CD4-positive, alpha-beta T cell (primary cell): ENCODE measurements at regions not wholly inside any gene's neighbourhood (a gene's known extent, or its start where the extent isn't known, plus 50 kb on each side); places are given as distances from the start of the nearest gene placed in this dataset.

Source experiments
- ATAC-seq: fragments of 200-7000 bp; cut with Tn5 transposase; one replicate; pipeline ENCODE4 v1.10.0; 2022; ENCODE audit warnings: mild to moderate bottlenecking; ENCODE audit not compliant: poor library complexity
- CTCF ChIA-PET: fragments of 350-600 bp; sonication (Branson Sonifier 250); formaldehyde crosslinking; loops from one replicate; lab custom pipeline; 2021; ENCODE audit warnings: antibody characterized with exemption, inconsistent platforms; lab: Charles Lee
- POLR2A ChIA-PET: fragments of 350-600 bp; sonication (Branson Sonifier 250); formaldehyde crosslinking; loops from one replicate; lab custom pipeline; 2021; ENCODE audit warnings: antibody characterized with exemption, inconsistent platforms; lab: Charles Lee
- DNase-seq, 14 experiments: peaks; one replicate each; pipeline ENCODE4 v3.0.0-alpha.2; 2013 to 2020; ENCODE audit warnings: mixed read lengths in 2 of 14
- H3K27ac ChIP-seq, 2 donors: one replicate each; pipeline versions ENCODE4 v1.5.1 to v1.7.0; 2013; ENCODE audit warnings: low read length in 2 of 2, low read depth in 1 of 2, mild to moderate bottlenecking in 1 of 2
- H3K27me3 ChIP-seq, 2 experiments: 1 replicate in 1 of 2; 2 replicates in 1 of 2; pipeline versions ENCODE4 v1.6.1 to v1.7.0; 2013; ENCODE audit warnings: low read length in 2 of 2, control low read depth in 1 of 2, mild to moderate bottlenecking in 1 of 2, moderate library complexity in 1 of 2; ENCODE audit not compliant: insufficient read depth in 2 of 2, control insufficient read depth in 1 of 2
- H3K36me3 ChIP-seq: one replicate; pipeline ENCODE4 v1.6.1; 2013; ENCODE audit warnings: low read length, control low read depth; ENCODE audit not compliant: insufficient read depth
- H3K4me1 ChIP-seq: one replicate; pipeline ENCODE4 v1.6.1; 2013; ENCODE audit warnings: low read length, control low read depth; ENCODE audit not compliant: insufficient read depth
- H3K4me3 ChIP-seq: one replicate; pipeline ENCODE4 v1.5.1; 2013; ENCODE audit warnings: mild to moderate bottlenecking, low read length, moderate library complexity
- H3K9me3 ChIP-seq, 2 experiments: 1 replicate in 1 of 2; 2 replicates in 1 of 2; pipeline versions ENCODE4 v1.6.1 to v1.7.0; 2013; ENCODE audit warnings: low read length in 2 of 2, mild to moderate bottlenecking in 2 of 2, control low read depth in 1 of 2, moderate library complexity in 1 of 2; ENCODE audit not compliant: control insufficient read depth in 1 of 2, insufficient read depth in 1 of 2
- H3K27ac Mint-ChIP-seq: one replicate; pipeline ENCODE4 v1.8.0; 2020; ENCODE audit warnings: mixed read lengths
- H3K27me3 Mint-ChIP-seq: one replicate; pipeline ENCODE4 v1.8.0; 2021; ENCODE audit warnings: mixed read lengths
- H3K36me3 Mint-ChIP-seq: one replicate; pipeline ENCODE4 v1.8.0; 2021; ENCODE audit warnings: low read depth, mixed read lengths
- H3K4me1 Mint-ChIP-seq: one replicate; pipeline ENCODE4 v1.8.0; 2021; ENCODE audit warnings: low read depth, mixed read lengths
- H3K4me3 Mint-ChIP-seq: one replicate; pipeline ENCODE4 v1.8.0; 2020; ENCODE audit warnings: mild to moderate bottlenecking, mixed read lengths
- H3K9me3 Mint-ChIP-seq: one replicate; pipeline ENCODE4 v1.8.0; 2020; ENCODE audit warnings: mixed read lengths
- intact Hi-C, 2 experiments: fragments of 100-400 bp; cut with DNase I in 1 of 2; cut with micrococcal nuclease in 1 of 2; formaldehyde crosslinking; loops; one replicate each; pipeline versions ENCODE4 v1.15.1 to v1.9.0; 2023 to 2025; cut with DNase I, micrococcal nuclease
- TF ChIP-seq, protein P1 (sequence below): fragments of 200-600 bp; IDR thresholded peaks from one replicate; pipeline ENCODE4 v1.8.0; 2022; ENCODE audit warnings: antibody characterized with exemption, mild to moderate bottlenecking

DNA sequence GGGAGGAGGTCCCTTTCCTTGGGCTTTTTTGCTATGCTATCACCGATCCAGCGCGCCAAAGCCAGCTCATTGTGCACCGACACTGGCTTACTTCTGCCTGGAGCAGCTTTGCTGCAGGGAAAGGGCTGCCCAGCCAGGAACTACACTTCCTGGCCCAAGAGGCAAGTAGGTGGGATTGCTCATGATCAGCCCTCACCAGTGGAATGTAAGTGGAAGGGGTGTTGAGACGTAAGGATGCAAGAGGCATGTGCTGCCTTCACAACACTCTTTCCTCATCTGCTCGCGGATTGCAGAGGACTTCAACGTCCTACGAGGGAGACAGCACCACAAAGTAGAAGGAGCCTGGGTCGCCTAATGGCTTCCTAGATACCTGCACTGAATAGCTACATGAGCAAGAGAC lies 104.3 kb upstream of the FOXF1 start:
- ChIA-PET POLR2A (no interaction called here), CTCF (no interaction called here)
- H3K4me3 Mint-ChIP-seq: no peak overlapping the region

GRCh38 chr16:86408685-86409084 lies 101.6 kb upstream of the FOXF1 start:
- peaks cover 0 to 8% of the 10 kb centered on the region in 2 experiments for H3K9me3 ChIP-seq
- no peak overlapping the region for H3K27ac ChIP-seq
- TF ChIP-seq, protein P1, sequence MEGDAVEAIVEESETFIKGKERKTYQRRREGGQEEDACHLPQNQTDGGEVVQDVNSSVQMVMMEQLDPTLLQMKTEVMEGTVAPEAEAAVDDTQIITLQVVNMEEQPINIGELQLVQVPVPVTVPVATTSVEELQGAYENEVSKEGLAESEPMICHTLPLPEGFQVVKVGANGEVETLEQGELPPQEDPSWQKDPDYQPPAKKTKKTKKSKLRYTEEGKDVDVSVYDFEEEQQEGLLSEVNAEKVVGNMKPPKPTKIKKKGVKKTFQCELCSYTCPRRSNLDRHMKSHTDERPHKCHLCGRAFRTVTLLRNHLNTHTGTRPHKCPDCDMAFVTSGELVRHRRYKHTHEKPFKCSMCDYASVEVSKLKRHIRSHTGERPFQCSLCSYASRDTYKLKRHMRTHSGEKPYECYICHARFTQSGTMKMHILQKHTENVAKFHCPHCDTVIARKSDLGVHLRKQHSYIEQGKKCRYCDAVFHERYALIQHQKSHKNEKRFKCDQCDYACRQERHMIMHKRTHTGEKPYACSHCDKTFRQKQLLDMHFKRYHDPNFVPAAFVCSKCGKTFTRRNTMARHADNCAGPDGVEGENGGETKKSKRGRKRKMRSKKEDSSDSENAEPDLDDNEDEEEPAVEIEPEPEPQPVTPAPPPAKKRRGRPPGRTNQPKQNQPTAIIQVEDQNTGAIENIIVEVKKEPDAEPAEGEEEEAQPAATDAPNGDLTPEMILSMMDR: no peak
- intact Hi-C loops: no loop called here
- H3K27me3 Mint-ChIP-seq: peaks cover 20% of the 10 kb centered on the region
- ATAC-seq (no peak), DNase-seq (no peak)
- no peak overlapping the region for H3K4me3 Mint-ChIP-seq
- H3K27ac Mint-ChIP-seq: no peak overlapping the region
- peaks cover 0 to 8% of the 10 kb centered on the region in 2 experiments for H3K27me3 ChIP-seq
- H3K4me1 ChIP-seq: no peaks in the 10 kb centered on the region
- H3K36me3 Mint-ChIP-seq: no peaks in the 10 kb centered on the region
- H3K36me3 ChIP-seq: no peaks in the 10 kb centered on the region
- POLR2A ChIA-PET: no interaction called here
- H3K4me1 Mint-ChIP-seq: no peaks in the 10 kb centered on the region
- no peak overlapping the region for H3K4me3 ChIP-seq
- CTCF ChIA-PET: no interaction called here
- H3K9me3 Mint-ChIP-seq: peaks cover 2% of the 10 kb centered on the region

More for the DNA sequence above, 104.3 kb upstream of the FOXF1 start:
- peaks cover 0 to 8% of the 10 kb centered on the region in 2 experiments for H3K27me3 ChIP-seq
- H3K9me3 ChIP-seq: peaks cover 0 to 8% of the 10 kb centered on the region in 2 experiments
- DNase-seq (no peak), ATAC-seq (no peak)
- H3K27ac ChIP-seq: no peak overlapping the region
- H3K36me3 Mint-ChIP-seq: no peaks in the 10 kb centered on the region
- H3K27me3 Mint-ChIP-seq: peaks cover 19% of the 10 kb centered on the region
- no peak overlapping the region for H3K4me3 ChIP-seq
- TF ChIP-seq, protein P1: no peak
- H3K36me3 ChIP-seq: no peaks in the 10 kb centered on the region
- no peaks in the 10 kb centered on the region for H3K4me1 Mint-ChIP-seq
- H3K27ac Mint-ChIP-seq: no peak overlapping the region
- peaks cover 2% of the 10 kb centered on the region for H3K9me3 Mint-ChIP-seq
- intact Hi-C loops: no loop called here
- no peaks in the 10 kb centered on the region for H3K4me1 ChIP-seq

DNA sequence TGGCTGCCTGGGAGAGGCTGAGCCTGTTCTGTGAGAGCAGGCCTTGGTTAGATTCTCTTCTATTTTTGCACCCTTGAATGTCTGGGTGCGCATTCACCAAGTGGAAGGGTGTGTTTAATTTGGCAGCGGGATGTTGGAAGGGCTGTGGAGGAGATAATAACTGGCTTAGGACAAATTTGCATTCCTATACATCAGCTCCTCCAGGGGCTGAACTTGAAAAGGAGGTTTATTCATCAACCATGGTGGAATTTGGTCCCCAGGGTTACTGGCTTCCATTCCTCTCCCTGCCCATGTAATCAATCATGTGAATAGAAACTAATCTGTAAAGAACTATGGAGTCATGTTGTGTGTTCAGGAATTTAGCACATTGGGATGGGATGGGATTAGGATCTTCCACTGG lies 100.2 kb upstream of the FOXF1 start:
- CTCF ChIA-PET: no interaction called here
- intact Hi-C loops: no loop called here

More for the DNA sequence above, 100.2 kb upstream of the FOXF1 start:
- Mint-ChIP-seq H3K27me3 (peaks cover 17% of the 10 kb centered on the region), H3K4me3 (no peak overlapping the region), H3K36me3 (no peaks in the 10 kb centered on the region), H3K9me3 (peaks cover 2% of the 10 kb centered on the region), H3K27ac (no peak overlapping the region), H3K4me1 (no peaks in the 10 kb centered on the region)
- POLR2A ChIA-PET: no interaction called here
- peaks cover 0 to 8% of the 10 kb centered on the region in 2 experiments for H3K27me3 ChIP-seq
- H3K4me1 ChIP-seq: no peaks in the 10 kb centered on the region
- no peaks in the 10 kb centered on the region for H3K36me3 ChIP-seq
- no peak overlapping the region for H3K4me3 ChIP-seq
- ATAC-seq (no peak), DNase-seq (no peak)
- H3K27ac ChIP-seq: no peak overlapping the region
- TF ChIP-seq, protein P1: no peak
- peaks cover 0 to under 1% of the 10 kb centered on the region in 2 experiments for H3K9me3 ChIP-seq
